Naive thymus-derived CD4-positive, alpha-beta T cell (primary cell): ENCODE measurements at regions not wholly inside any gene's neighbourhood (a gene's known extent, or its start where the extent isn't known, plus 50 kb on each side); places are given as distances from the start of the nearest gene placed in this dataset.

Experiments
- ATAC-seq: fragments of 150-1000 bp; cut with Tn5 transposase; 2 replicates; pipeline ENCODE4 v1.10.0; 2021; ENCODE audit warnings: mild to moderate bottlenecking, moderate library complexity
- CTCF ChIA-PET: fragments of 350-600 bp; sonication (Branson Sonifier 250); formaldehyde crosslinking; loops from one replicate; lab custom pipeline; 2021; ENCODE audit warnings: antibody characterized with exemption; lab: Charles Lee
- POLR2A ChIA-PET: fragments of 350-600 bp; sonication (Branson Sonifier 250); formaldehyde crosslinking; loops from one replicate; lab custom pipeline; 2021; ENCODE audit warnings: antibody characterized with exemption, inconsistent platforms; lab: Charles Lee
- DNase-seq, 9 donors: peaks; one replicate each; pipeline versions ENCODE4 v3.0.0 to v3.0.0-alpha.2; 2020 to 2022; ENCODE audit warnings: mixed read lengths in 1 of 9
- H3K27ac ChIP-seq: one replicate; pipeline ENCODE4 v1.7.0; 2013; ENCODE audit warnings: mild to moderate bottlenecking, low read depth, low read length, moderate library complexity
- H3K27me3 ChIP-seq, 2 donors: one replicate each; pipeline ENCODE4 v1.7.0; 2013; ENCODE audit warnings: low read length in 2 of 2, mild to moderate bottlenecking in 2 of 2, moderate library complexity in 2 of 2; ENCODE audit not compliant: control insufficient read depth in 2 of 2, insufficient read depth in 2 of 2
- H3K36me3 ChIP-seq, 3 experiments: 1 replicate in 2 of 3; 2 replicates in 1 of 3; pipeline ENCODE4 v1.7.0; 2013; ENCODE audit warnings: low read length in 3 of 3, mild to moderate bottlenecking in 3 of 3, moderate library complexity in 1 of 3; ENCODE audit not compliant: insufficient read depth in 3 of 3, control insufficient read depth in 2 of 3
- H3K4me1 ChIP-seq, 2 donors: one replicate each; pipeline ENCODE4 v1.7.0; 2013; ENCODE audit warnings: low read length in 2 of 2, mild to moderate bottlenecking in 2 of 2, moderate library complexity in 1 of 2; ENCODE audit not compliant: control insufficient read depth in 2 of 2, insufficient read depth in 2 of 2
- H3K4me3 ChIP-seq: 2 replicates; pipeline ENCODE4 v1.7.0; 2013; ENCODE audit warnings: mild to moderate bottlenecking, low read length
- H3K9me3 ChIP-seq, 3 experiments: 1 replicate in 2 of 3; 2 replicates in 1 of 3; pipeline ENCODE4 v1.7.0; 2013; ENCODE audit warnings: low read length in 3 of 3; ENCODE audit not compliant: control insufficient read depth in 2 of 3
- H3K27ac Mint-ChIP-seq, 9 donors: one replicate each; pipeline ENCODE4 v1.8.0; 2020 to 2022; ENCODE audit warnings: mixed read lengths in 9 of 9, mild to moderate bottlenecking in 8 of 9, moderate library complexity in 5 of 9, inconsistent platforms in 2 of 9
- H3K27me3 Mint-ChIP-seq, 5 donors: one replicate each; pipeline ENCODE4 v1.8.0; 2021 to 2022; ENCODE audit warnings: mixed read lengths in 5 of 5, mild to moderate bottlenecking in 1 of 5
- H3K36me3 Mint-ChIP-seq, 5 donors: one replicate each; pipeline ENCODE4 v1.8.0; 2020 to 2022; ENCODE audit warnings: mixed read lengths in 5 of 5, mild to moderate bottlenecking in 3 of 5, inconsistent platforms in 1 of 5
- H3K4me1 Mint-ChIP-seq, 7 donors: one replicate each; pipeline ENCODE4 v1.8.0; 2020 to 2022; ENCODE audit warnings: mixed read lengths in 7 of 7, mild to moderate bottlenecking in 3 of 7, inconsistent platforms in 1 of 7
- H3K4me3 Mint-ChIP-seq, 10 donors: one replicate each; pipeline ENCODE4 v1.8.0; 2020 to 2022; ENCODE audit warnings: mild to moderate bottlenecking in 10 of 10, mixed read lengths in 10 of 10, moderate library complexity in 6 of 10, inconsistent platforms in 2 of 10
- H3K9me3 Mint-ChIP-seq, 11 donors: one replicate each; pipeline ENCODE4 v1.8.0; 2020 to 2022; ENCODE audit warnings: mixed read lengths in 11 of 11, mild to moderate bottlenecking in 4 of 11, inconsistent platforms in 1 of 11, moderate library complexity in 1 of 11
- intact Hi-C, 2 donors: fragments of 100-400 bp; cut with micrococcal nuclease; formaldehyde crosslinking; loops; one replicate each; pipeline ENCODE4 v1.15.1; 2023

DNA sequence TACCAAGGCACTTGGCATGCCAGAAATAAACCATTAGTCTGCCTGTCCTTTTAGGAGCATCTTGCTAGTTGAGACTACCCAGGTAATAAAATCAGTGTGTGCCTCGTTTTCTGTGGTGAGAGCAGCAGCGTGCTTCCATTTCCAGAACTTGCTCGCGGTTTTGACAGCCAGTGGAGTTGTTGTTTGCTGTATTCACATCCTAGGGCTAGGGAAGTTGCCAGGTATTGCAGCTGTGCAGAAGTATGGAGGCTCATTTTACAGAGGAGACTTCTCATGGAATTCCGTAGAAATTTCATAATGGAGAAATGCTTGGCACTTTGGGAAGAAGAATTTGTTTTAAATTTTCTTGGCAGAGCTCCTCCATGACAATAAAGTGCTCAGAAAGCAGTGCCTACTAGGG is 1355.1 kb upstream of the ZEB2 start:
- no peak overlapping the region for H3K27ac ChIP-seq
- no peaks in the 10 kb centered on the region for H3K4me1 Mint-ChIP-seq
- ATAC-seq = no peak
- no peaks in the 10 kb centered on the region for H3K27me3 Mint-ChIP-seq
- no peaks in the 10 kb centered on the region for H3K36me3 Mint-ChIP-seq
- H3K9me3 Mint-ChIP-seq = peaks cover 0 to 9% (median 0%) of the 10 kb centered on the region in 11 donors
- H3K4me1 ChIP-seq = no peaks in the 10 kb centered on the region
- intact Hi-C loops = no loop called here
- H3K36me3 ChIP-seq = no peaks in the 10 kb centered on the region
- no peaks in the 10 kb centered on the region for H3K9me3 ChIP-seq
- no peak for DNase-seq
- ChIA-PET POLR2A (no interaction called here), CTCF (no interaction called here)
- no peak overlapping the region for H3K4me3 ChIP-seq
- no peak overlapping the region for H3K27ac Mint-ChIP-seq
- H3K27me3 ChIP-seq = no peaks in the 10 kb centered on the region
- H3K4me3 Mint-ChIP-seq = no peak overlapping the region

DNA sequence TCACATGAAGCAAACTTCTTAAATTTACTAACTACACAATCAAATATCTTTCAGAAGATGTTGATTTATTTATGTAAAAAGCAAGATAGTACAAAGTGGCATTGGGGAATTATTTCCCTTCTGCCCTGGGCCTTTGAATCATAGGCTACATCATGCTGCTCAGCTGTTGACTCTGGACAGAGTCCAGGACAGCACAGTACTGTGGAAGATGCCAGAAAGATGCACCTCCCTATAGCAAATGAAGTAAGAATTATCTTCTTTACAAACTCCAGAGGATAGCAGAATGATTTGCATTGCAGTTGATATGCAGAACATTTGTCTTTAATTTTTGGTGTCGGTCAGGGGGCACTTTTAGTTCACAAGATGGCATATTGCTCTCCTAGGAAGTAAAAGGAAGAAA is 1354.5 kb upstream of the ZEB2 start:
- Mint-ChIP-seq H3K4me3 (no peak overlapping the region), H3K9me3 (peaks cover 0 to 9% (median 0%) of the 10 kb centered on the region in 11 donors), H3K27me3 (no peaks in the 10 kb centered on the region), H3K4me1 (no peaks in the 10 kb centered on the region), H3K27ac (no peak overlapping the region), H3K36me3 (no peaks in the 10 kb centered on the region)
- Histone ChIP-seq H3K27me3 (no peaks in the 10 kb centered on the region), H3K4me3 (no peak overlapping the region), H3K27ac (no peak overlapping the region), H3K36me3 (no peaks in the 10 kb centered on the region), H3K4me1 (no peaks in the 10 kb centered on the region), H3K9me3 (no peaks in the 10 kb centered on the region)
- DNase-seq (no peak), ATAC-seq (no peak)
- intact Hi-C loops = no loop called here
- CTCF ChIA-PET = no interaction called here
- POLR2A ChIA-PET = no interaction called here

DNA sequence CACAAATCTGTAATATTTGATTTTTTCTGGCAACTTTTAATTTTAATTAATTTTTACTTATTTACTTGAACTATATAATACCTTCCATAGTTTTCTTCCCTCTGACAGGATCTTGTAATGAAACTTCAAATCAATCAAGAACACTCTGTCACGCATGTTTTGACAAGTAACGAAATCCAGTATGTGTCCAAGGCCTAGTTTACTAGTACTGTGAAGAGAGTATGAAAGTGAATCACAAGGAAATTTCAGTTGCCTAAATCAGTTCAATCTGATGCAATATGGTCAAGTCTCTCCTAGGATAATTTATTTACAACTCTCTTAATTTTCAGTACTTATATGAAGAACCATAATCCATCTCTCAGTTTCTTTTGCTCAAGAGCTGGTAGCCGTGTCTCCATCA is 1344.6 kb upstream of the ZEB2 start:
- no peaks in the 10 kb centered on the region for H3K36me3 Mint-ChIP-seq
- no peak for ATAC-seq
- H3K4me3 Mint-ChIP-seq = no peak overlapping the region
- no peak for DNase-seq
- ChIA-PET POLR2A (no interaction called here), CTCF (no interaction called here)
- H3K27ac Mint-ChIP-seq = no peak overlapping the region
- no peaks in the 10 kb centered on the region for H3K4me1 Mint-ChIP-seq
- H3K27me3 Mint-ChIP-seq = no peaks in the 10 kb centered on the region
- Histone ChIP-seq H3K27me3 (no peaks in the 10 kb centered on the region), H3K27ac (no peak overlapping the region), H3K4me3 (no peak overlapping the region), H3K36me3 (no peaks in the 10 kb centered on the region), H3K9me3 (no peaks in the 10 kb centered on the region), H3K4me1 (no peaks in the 10 kb centered on the region)
- peaks cover 0 to 3% (median 0%) of the 10 kb centered on the region in 11 donors for H3K9me3 Mint-ChIP-seq
- intact Hi-C loops = no loop called here

DNA sequence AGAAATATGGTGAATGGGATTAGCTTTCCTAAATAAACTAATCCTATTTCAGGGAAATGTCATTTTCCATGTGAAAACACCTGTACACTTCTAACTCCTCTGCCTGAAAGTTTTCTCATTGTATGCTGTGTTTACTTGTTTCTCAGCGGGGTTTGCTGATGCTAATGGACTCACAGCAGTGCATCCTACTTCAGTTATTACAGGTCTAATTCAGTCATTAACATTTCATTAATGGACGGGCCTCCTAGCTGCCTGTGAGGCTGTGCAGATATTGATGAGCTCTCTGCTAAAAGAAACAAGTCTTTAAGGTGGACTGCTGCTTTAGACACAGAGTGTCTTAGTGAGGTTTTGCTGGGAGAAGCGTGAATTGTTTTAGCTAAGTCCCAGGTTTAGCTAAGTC is 1342.0 kb upstream of the ZEB2 start:
- H3K4me1 Mint-ChIP-seq = no peaks in the 10 kb centered on the region
- no peak overlapping the region for H3K4me3 ChIP-seq
- no peak for DNase-seq
- H3K27ac Mint-ChIP-seq = no peak overlapping the region
- H3K36me3 ChIP-seq = no peaks in the 10 kb centered on the region
- H3K4me1 ChIP-seq = no peaks in the 10 kb centered on the region
- CTCF ChIA-PET = no interaction called here
- H3K27me3 ChIP-seq = no peaks in the 10 kb centered on the region
- no peaks in the 10 kb centered on the region for H3K36me3 Mint-ChIP-seq
- no peaks in the 10 kb centered on the region for H3K9me3 ChIP-seq
- intact Hi-C loops = no loop called here
- no peak overlapping the region for H3K27ac ChIP-seq
- H3K4me3 Mint-ChIP-seq = no peak overlapping the region
- H3K9me3 Mint-ChIP-seq = peaks cover 0 to 7% (median 0%) of the 10 kb centered on the region in 11 donors
- POLR2A ChIA-PET = no interaction called here
- no peaks in the 10 kb centered on the region for H3K27me3 Mint-ChIP-seq
- no peak for ATAC-seq

DNA sequence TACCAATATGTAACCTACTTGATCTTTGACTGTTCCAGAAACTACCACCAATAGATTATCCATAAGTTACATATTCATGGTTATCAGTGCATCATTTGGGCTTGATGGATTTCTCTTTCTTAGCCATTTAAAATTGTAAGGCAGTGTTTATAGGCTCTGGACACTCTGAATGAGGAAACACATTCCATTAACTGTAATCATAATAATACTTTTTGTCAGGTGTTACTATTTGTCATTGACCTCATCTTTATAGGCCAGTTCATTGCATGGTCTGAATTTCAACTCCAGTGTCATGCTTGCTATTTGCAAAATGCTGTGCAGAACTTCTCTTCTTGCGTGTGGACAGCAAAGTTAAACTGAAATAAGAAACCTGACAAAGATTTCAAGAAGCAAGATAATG is 1340.2 kb upstream of the ZEB2 start:
- intact Hi-C loops = no loop called here
- Histone ChIP-seq H3K9me3 (no peaks in the 10 kb centered on the region), H3K27me3 (no peaks in the 10 kb centered on the region), H3K27ac (no peak overlapping the region), H3K4me1 (no peaks in the 10 kb centered on the region), H3K4me3 (no peak overlapping the region), H3K36me3 (no peaks in the 10 kb centered on the region)
- ChIA-PET POLR2A (no interaction called here), CTCF (no interaction called here)
- ATAC-seq (no peak), DNase-seq (no peak)
- no peaks in the 10 kb centered on the region for H3K4me1 Mint-ChIP-seq
- no peaks in the 10 kb centered on the region for H3K36me3 Mint-ChIP-seq
- no peaks in the 10 kb centered on the region for H3K27me3 Mint-ChIP-seq
- H3K27ac Mint-ChIP-seq = no peak overlapping the region
- H3K4me3 Mint-ChIP-seq = no peak overlapping the region
- H3K9me3 Mint-ChIP-seq = peaks cover 0 to 12% (median 2%) of the 10 kb centered on the region in 11 donors

DNA sequence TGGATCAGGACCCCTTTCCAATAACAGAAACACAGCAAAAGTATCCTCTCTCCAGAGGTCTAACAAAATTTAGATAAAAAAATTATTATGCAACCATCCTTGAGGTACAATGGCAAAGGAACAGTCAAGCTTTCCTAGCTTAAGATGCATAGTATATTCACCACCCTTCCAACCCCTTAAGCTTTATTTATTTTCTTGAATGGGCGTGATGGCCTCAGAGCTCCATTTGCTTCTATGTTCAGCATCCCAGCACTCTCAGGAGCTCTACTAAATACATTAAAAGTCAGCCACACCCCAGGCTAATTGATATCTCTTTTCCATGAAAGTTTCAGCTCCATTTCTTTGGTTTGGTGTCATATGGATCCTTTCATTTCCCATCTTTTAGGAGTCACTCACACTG is 1335.2 kb upstream of the ZEB2 start:
- Histone ChIP-seq H3K36me3 (no peaks in the 10 kb centered on the region), H3K4me3 (no peak overlapping the region), H3K4me1 (no peaks in the 10 kb centered on the region), H3K27me3 (no peaks in the 10 kb centered on the region), H3K9me3 (no peaks in the 10 kb centered on the region), H3K27ac (no peak overlapping the region)
- ATAC-seq (no peak), DNase-seq (no peak)
- intact Hi-C loops = no loop called here
- Mint-ChIP-seq H3K9me3 (peaks cover 0 to 13% (median 2%) of the 10 kb centered on the region in 11 donors), H3K27ac (no peak overlapping the region), H3K4me1 (no peaks in the 10 kb centered on the region), H3K27me3 (no peaks in the 10 kb centered on the region), H3K4me3 (no peak overlapping the region), H3K36me3 (no peaks in the 10 kb centered on the region)
- POLR2A ChIA-PET = no interaction called here
- CTCF ChIA-PET = no interaction called here

DNA sequence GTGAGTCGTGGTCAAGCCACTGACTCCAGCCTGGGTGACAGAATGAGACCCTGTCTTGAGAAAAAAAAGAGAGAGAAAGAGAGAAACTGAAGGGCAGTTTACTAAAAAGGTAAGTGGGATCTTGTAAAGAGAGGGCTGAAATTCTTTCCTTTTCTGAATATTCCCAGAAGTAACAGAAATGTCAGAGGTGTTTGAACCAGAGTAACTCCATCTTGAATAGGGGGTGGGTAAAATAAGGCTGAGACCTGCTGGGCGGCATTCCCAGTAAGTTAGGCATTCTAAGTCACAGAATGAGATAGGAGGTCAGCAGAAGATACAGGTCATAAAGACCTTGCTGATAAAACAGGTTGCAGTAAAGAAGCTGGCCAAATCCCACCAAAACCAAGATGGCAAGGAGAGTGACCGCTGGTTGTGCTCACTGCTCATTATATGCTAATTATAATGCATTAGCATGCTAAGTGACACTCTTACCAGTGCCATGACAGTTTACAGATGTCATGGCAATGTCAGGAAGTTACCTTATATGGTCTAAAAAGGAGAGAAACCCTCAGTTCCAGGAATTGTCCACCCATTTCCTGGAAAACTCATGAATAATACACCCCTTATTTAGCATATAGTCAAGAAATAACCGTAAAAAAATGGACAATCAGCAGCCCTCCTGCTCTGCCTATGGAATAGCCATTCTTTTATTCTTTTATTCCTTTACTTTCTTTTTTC is 1334.3 kb upstream of the ZEB2 start:
- H3K36me3 Mint-ChIP-seq = no peaks in the 10 kb centered on the region
- H3K9me3 Mint-ChIP-seq = peaks cover 0 to 16% (median 2%) of the 10 kb centered on the region in 11 donors
- H3K27me3 Mint-ChIP-seq = no peaks in the 10 kb centered on the region
- H3K4me1 Mint-ChIP-seq = no peaks in the 10 kb centered on the region
- no peak for DNase-seq
- no peaks in the 10 kb centered on the region for H3K9me3 ChIP-seq
- H3K4me3 Mint-ChIP-seq = no peak overlapping the region
- H3K27me3 ChIP-seq = no peaks in the 10 kb centered on the region
- no peak for ATAC-seq
- no peak overlapping the region for H3K27ac Mint-ChIP-seq
- ChIA-PET CTCF (no interaction called here), POLR2A (no interaction called here)
- no peaks in the 10 kb centered on the region for H3K36me3 ChIP-seq
- no peaks in the 10 kb centered on the region for H3K4me1 ChIP-seq
- intact Hi-C loops = no loop called here
- no peak overlapping the region for H3K4me3 ChIP-seq
- no peak overlapping the region for H3K27ac ChIP-seq
